GM18520 (cell line): ENCODE measurements at regions not wholly inside any gene's neighbourhood (a gene's known extent, or its start where the extent isn't known, plus 50 kb on each side); places are given as distances from the start of the nearest gene placed in this dataset.
"Not testable (repeated sequence)": the region's sequence is repeated elsewhere in the genome, so short reads cannot be mapped to it uniquely, and the experiment has no call there.

Source experiments
- ATAC-seq: cut with Tn5 transposase; IDR thresholded peaks from one replicate; pipeline ENCODE4 v1.9.1; 2021; ENCODE audit not compliant: unreplicated experiment

GRCh38 chr16:14384745-14385144, 245.3 kb downstream of the PARN start:
- ATAC-seq = no peak

GRCh38 chr16:14383844-14384243, 246.2 kb downstream of the PARN start:
- ATAC-seq = not testable (repeated sequence)

DNA sequence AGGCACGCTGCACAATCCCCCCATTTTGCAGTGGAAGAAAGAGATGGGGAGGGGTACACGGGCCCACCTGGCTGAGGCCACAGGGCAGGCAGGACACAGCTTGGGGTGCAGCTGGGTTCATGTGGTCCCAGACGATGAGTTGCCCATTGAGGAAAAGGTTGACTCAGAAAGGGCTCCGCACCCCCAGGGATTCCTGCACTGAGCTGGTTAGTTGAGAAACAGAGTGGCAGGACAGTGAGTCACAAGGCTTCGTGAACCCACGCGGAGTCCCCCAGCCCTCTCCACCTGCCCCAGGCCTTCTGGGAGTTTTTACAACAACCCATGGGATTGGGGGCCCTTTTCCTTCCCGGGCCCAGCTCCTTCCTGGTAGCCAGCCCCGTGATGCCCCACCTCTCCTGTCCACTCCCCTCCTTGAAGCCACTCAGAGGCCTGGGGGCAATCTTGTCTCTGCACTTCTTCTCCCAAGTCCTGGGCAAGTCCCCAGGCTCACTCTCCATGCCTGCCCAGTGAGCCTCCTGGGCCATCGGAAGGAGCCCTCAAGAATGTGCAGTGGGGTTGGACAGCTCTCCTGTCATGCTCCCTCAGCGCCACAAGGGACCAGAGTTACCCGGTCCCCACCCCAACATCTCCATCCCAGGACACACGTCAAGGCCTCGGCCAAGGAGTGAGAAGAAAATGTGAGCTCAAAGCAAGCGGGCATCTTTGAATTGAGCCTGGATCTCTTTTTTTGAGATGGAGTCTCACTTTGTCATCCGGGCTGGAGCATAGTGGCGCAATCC, 251.2 kb downstream of the PARN start:
- ATAC-seq = no peak

GRCh38 chr16:14378131-14378551, 251.9 kb downstream of the PARN start:
- no peak for ATAC-seq

DNA sequence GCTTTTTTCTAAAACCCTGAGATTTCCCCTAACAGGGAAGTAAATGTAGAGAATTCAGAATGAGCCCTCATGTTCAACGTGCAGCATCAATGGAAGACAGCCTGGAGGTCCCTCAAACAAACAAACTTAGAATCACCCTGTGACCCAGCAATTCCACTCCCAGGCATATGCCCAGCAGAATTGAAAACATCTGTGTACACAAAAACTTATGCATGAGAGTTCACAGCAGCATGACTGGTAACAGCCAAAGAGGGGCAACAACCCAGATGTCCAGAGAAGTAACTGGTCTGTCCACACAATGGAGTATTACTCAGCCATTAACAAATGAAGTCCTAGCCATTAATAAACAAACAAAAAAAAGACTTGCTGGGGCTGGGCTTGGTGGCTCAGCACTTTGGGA, 252.7 kb downstream of the PARN start:
- ATAC-seq = no peak

DNA sequence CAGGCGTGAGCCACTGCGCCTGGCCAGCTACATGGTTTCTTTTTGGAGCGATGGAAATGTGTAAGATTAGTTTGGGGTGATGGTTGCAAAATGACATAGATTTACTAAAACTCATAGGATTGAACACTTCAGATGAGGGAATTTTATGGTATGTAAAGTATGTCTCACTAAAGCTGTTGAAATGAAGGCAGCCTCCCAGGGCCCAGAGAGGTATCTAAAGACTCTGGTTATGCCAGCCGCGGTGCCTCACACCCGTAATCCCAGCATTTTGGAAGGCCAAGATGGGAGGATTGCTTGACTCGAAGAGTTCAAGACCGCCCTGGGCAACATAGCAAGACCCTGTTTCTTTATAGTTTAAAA, 254.9 kb downstream of the PARN start:
- ATAC-seq = no peak

DNA sequence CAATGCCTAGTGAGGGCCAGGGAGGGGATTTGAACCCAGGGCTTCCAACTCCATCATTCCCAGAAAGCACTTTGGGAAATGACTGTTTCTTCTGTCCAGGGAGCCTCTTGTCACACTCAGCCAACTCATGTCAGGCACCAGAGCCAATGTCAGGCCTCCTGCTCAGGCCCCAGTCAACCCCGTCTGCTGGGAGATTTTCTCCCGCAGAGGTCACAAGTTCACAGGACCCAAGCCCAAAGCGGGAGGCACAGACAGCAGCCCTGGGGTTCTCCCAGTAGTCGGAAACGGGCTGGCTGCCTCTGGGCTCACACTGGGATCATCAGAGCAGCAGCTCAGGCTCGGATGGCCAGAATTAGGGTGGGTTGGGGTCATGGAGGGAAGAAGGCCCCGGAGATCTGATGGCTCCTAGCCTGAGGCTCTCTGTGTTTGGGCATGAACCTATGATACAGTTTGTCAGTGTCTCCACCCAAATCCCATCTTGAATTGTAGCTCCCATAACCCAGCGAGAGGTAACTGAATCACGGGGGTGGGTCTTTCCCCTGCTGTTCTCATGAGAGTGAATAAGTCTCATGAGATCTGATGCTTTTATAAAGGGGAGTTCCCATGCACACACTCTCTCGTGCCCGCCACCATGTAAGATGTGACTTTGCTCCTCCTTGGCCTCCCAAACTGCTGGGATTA, 255.5 kb downstream of the PARN start:
- no peak for ATAC-seq

GRCh38 chr16:14373896-14374295, 256.2 kb downstream of the PARN start:
- no peak for ATAC-seq

- no peak for ATAC-seq
Observed at GRCh38 chr16:14373406-14373805, 256.7 kb downstream of the PARN start.

GRCh38 chr16:14372471-14372870, 257.6 kb downstream of the PARN start:
- no peak for ATAC-seq

GRCh38 chr16:14371778-14372431, 258.2 kb downstream of the PARN start:
- no peak for ATAC-seq

DNA sequence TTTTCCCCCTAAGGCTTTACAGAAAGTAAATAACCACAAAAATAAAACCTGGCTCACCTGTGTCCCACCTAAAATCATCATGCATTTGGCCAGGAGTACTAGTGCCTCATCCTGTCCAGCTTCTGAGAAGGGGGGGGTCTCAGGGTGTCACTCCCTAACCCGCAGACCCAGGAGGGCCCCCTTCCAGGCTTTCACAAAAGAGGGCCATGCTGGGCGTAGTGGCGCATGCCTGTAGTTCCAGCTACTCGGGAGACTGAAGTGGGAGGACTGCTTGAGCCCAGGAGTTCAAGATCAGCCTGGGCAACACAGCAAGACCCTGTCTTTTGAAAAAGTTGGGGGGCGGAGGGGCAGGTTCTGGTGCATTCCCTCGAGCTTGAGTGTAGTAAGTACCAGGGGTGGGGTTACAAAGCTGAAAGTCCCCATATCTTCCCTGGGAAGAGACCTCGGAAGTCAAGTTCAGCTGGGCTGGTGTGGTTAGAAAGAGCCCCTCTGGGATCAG, 259.3 kb downstream of the PARN start:
- no peak for ATAC-seq

DNA sequence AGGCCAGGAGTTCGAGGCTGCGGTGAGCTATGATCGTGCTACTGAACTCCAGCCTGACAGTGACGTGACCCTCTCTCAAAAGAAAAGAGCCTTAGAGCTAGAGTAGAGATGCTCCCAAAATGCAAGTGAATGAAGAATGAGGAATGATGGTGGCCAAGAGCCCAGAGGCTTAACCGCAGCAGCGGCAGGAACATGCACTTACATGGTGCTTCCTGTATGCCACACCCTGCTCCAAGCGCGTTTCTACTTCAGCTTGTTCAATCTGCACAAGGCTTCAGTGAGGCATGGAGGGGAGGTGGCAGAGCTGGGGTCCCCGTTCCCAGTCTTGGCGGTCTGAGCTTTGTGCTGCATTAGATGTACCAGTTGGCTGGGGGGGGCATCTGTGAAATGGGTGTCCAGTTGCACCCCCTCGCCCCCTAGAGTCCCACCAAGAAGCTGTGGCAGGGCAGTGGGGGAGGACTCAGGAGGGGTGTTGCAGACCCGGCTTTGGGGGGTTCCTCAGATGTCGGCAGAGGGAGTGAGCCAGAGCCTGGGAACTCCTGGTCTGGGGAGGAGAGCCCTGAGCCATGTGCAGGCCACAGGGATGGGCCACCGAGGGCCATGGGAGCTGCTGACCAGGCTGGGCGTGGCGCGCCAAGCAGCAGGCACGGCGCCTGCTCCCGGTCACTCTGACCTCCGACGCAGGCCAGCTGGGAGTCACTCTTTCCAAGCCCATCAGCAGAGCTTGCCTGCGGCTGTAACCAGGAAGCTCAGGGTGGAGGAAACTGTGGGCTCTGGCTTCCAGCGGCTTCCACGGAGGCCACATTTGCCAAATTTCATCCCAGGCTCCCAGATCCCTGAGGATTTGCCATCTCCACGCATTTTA, 260.1 kb downstream of the PARN start:
- no peak for ATAC-seq

- no peak for ATAC-seq
Observed at GRCh38 chr16:14368399-14368798, 261.7 kb downstream of the PARN start.

DNA sequence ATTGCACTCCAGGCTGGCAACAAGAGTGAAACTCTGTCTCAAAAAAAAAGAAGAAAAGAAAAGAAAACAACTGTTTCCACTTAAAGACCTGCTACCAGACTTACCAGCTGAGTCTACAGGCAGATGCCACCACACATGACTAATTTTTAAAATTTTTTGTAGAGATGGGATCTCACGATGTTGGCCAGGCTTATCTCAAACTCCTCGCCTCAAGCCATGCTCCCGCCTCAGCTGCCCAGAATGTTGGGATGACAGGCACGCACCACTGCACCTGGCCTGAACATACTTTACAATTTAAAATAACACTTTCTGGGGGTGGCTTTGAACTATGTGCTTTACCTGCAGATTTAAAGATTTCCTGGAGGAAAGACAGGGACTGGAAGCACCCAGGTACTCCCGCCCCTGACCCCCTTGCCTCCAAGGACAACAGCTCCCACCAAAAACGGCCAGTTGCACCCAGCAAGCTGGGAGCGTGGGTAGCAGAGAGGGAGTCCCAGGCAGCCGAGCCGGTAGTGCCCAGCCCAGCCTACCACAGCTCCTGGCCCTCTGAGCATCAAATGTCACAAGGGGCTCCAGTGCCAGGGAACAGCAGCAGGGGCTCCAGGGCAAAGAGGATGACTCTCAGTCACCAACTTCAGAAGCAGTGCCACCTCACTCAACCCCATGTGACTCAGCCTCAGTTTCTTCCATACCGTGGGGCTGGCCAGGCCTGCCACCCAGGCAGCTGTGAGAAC, 262.9 kb downstream of the PARN start:
- ATAC-seq = no peak

DNA sequence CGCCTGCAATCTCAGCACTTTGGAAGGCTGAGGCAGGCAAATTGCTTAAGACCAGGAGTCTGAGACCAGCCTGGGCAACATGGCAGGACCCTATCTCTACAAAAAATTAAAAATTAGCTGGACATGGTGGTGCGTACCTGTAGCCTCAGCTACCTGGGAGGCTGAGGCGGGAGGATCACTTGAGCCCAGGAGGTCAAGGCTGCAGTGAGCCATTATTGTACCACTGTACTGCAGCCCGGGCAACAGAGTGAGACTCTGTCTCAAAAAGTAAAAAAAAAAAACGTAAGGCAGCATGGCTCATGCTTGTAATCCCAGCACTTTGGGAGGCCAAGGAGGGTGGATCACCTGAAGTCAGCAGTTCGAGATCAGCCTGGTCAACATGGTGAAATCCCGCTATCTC, 263.6 kb downstream of the PARN start:
- no peak for ATAC-seq

DNA sequence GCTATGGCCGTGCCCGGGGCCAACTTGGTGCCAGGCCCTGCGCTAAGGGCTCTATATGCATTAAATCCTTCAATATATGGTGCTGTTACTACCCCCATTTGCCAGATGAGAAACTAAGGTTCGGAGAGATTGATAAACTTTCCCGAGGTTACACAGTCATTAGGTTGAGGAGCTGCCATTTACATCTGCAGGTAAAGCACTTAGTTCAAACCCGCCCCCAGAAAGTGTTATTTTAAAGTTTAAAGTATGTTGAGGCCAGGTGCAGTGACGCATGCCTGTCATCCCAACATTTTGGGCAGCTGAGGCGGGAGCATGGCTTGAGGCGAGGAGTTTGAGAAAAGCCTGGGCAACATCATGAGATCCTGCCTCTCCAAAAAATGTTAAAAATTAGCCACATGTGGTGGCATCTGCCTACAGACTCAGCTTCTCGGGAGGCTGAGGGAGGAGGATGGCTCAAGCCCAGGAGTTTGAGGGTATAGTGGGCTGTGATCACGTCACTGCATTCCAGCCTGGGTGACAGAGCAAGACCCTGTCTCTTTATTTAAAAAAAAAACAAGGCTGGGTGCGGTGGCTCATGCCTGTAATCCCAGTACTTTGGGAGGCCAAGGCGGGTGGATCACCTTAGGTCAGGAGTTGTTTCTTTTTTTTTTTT, 264.7 kb downstream of the PARN start:
- no peak for ATAC-seq

DNA sequence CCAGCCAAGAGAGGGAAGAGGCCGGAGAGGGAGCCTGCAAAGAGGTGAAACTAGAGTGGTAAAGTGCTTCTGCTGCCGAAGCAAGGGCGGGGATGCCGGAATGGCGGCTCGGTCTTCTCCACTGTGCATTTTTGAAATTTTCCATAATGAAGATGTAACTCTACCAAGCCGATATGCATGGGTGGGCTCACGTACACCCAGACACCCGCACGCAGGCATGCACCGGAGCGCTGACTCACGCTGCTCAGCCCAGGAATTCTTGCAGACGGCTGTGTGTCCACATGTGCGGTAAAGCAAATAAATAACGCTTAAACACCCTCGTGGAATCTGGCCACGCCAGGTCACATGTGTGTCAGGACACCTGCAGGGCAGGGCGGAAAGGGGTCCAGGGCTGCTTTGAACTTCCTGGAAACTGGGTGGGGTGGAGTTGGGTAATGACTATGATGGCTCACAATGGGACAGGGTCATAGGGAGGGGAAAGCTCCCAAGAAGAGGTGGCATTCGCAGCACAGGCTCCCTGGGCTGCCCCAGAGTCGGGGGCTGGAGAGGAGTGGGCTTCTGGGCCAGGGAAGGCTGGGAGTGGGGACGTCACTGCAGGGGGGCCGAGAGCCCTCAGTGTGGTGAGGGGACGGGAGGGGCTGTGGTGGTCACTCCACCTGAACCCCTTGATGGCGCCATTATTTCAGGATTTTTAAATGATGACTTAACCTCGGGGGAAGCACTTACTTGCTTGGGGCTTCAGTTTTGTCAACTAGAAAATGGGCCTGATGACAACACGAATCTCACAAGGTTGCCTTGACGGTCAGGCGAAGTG, 265.5 kb downstream of the PARN start:
- ATAC-seq = no peak

DNA sequence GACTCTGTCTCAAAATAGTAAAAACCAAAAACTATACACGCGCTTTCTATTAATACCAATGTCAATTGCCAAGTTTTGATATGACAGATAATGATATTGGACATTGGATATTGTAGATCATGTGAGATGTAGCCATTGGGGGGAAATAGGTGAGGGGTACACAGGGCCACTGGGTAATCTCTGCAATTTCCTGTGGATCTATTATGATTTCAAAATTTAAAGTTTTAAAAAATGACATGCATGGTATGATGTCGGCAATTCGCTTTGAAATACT, 266.0 kb downstream of the PARN start:
- ATAC-seq = no peak
